Gastrocnemius medialis (tissue), 4 donors: ENCODE measurements at regions not wholly inside any gene's neighbourhood (a gene's known extent, or its start where the extent isn't known, plus 50 kb on each side); places are given as distances from the start of the nearest gene placed in this dataset.

Source experiments
- ATAC-seq, 2 donors: fragments of 150-250 bp; one replicate each; pipeline ENCODE4 v1.9.1; 2016
- DNase-seq, 2 donors: peaks; one replicate each; pipeline ENCODE4 v3.0.0-alpha.2; 2019
- H3K27ac ChIP-seq, 4 donors: fragments of 200-600 bp; sonication (generic); 1 replicate in 1 of 4; 2 replicates in 3 of 4; pipeline ENCODE4 v1.5.1; 2016 to 2018; ENCODE audit warnings: mild to moderate bottlenecking in 2 of 4, moderate library complexity in 1 of 4
- H3K27me3 ChIP-seq, 3 donors: fragments of 200-600 bp; sonication (generic) in 2 of 3; 1 replicate in 1 of 3; 2 replicates in 2 of 3; pipeline versions ENCODE4 v1.5.1 to v1.6.0; 2016 to 2019; ENCODE audit warnings: mild to moderate bottlenecking in 1 of 3, moderate library complexity in 1 of 3
- H3K36me3 ChIP-seq, 2 donors: fragments of 200-600 bp; sonication (generic) in 1 of 2; one replicate each; pipeline ENCODE4 v1.5.1; 2017 to 2018
- H3K4me1 ChIP-seq, 2 donors: fragments of 200-600 bp; sonication (generic) in 1 of 2; one replicate each; pipeline ENCODE4 v1.5.1; 2016 to 2017; ENCODE audit warnings: mild to moderate bottlenecking in 2 of 2
- H3K4me3 ChIP-seq, 4 donors: fragments of 200-600 bp; sonication (generic) in 3 of 4; 1 replicate in 1 of 4; 2 replicates in 3 of 4; pipeline ENCODE4 v1.5.1; 2016 to 2019; ENCODE audit warnings: mild to moderate bottlenecking in 2 of 4
- H3K9me3 ChIP-seq, 3 donors: fragments of 200-600 bp; sonication (generic) in 2 of 3; 1 replicate in 1 of 3; 2 replicates in 2 of 3; pipeline ENCODE4 v1.5.1; 2016 to 2019
- POLR2A ChIP-seq, 2 donors: fragments of 450-650 bp; IDR thresholded peaks; one replicate each; pipeline ENCODE4 v1.6.1; 2017; ENCODE audit warnings: antibody characterized with exemption in 2 of 2, mild to moderate bottlenecking in 2 of 2, moderate library complexity in 2 of 2
- in situ Hi-C, 4 donors: fragments of 200-750 bp; cut with MboI; loops; one replicate each; pipeline versions ENCODE4 v1.15.0 to v1.8.0; 2017; ENCODE audit warnings: low sequenced_read_pairs in 4 of 4
- intact Hi-C: fragments of 100-400 bp; cut with DNase I; formaldehyde crosslinking; loops from one replicate; pipeline ENCODE4 v1.15.1; 2023; ENCODE audit warnings: low total_unique reads
- TF ChIP-seq, protein P1 (sequence below), 5 experiments: fragments of 450-650 bp in 3 of 5; fragments of 200-600 bp in 2 of 5; sonication (generic) in 2 of 5; IDR thresholded peaks in 4 of 5; conservative IDR thresholded peaks in 1 of 5; 1 replicate in 4 of 5; 2 replicates in 1 of 5; pipeline ENCODE4 v1.5.1; 2016 to 2019; ENCODE audit warnings: antibody characterized with exemption in 5 of 5, mild to moderate bottlenecking in 3 of 5, moderate library complexity in 3 of 5

DNA sequence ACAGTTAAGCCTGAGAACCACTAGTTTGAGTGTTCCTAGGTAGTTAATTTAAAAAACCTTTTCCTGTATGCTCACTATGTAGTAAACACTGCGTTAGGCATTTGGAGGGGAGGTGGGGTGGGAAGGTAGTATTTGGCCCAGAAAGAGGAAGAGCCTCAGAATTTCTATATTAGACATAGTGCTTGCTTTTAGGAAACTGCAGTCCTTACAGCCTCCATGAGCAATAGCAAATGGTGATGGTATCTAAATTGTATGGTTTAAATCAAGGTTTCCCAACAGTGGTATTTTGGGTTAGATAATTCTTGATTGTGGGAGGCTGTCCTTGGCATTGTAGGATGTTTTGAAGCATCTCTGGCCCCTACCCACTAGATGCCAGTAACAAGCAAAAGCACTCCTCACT is 61.5 kb upstream of the RIPOR2 start:
- in situ Hi-C loops (loop anchor here in 1 of 4 donors (10.0 kb wide), 1 partner anchor 142 kb away; no protein-coding TSS in a partner anchor), intact Hi-C loops (no loop called here)
- Histone ChIP-seq H3K9me3 (no peaks in the 10 kb centered on the region), H3K36me3 (no peaks in the 10 kb centered on the region), H3K4me3 (no peak overlapping the region), H3K4me1 (no peaks in the 10 kb centered on the region), H3K27ac (no peak overlapping the region), H3K27me3 (no peaks in the 10 kb centered on the region)
- TF ChIP-seq, protein P1, sequence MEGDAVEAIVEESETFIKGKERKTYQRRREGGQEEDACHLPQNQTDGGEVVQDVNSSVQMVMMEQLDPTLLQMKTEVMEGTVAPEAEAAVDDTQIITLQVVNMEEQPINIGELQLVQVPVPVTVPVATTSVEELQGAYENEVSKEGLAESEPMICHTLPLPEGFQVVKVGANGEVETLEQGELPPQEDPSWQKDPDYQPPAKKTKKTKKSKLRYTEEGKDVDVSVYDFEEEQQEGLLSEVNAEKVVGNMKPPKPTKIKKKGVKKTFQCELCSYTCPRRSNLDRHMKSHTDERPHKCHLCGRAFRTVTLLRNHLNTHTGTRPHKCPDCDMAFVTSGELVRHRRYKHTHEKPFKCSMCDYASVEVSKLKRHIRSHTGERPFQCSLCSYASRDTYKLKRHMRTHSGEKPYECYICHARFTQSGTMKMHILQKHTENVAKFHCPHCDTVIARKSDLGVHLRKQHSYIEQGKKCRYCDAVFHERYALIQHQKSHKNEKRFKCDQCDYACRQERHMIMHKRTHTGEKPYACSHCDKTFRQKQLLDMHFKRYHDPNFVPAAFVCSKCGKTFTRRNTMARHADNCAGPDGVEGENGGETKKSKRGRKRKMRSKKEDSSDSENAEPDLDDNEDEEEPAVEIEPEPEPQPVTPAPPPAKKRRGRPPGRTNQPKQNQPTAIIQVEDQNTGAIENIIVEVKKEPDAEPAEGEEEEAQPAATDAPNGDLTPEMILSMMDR (IDR thresholded peaks at IDR 0.05 in 4 of 5, conservative IDR thresholded peaks at IDR 0.05 in 1 of 5) = no peak
- no peak for TF ChIP-seq POLR2A (IDR thresholded peaks at IDR 0.05)
- ATAC-seq (no peak), DNase-seq (no peak)

DNA sequence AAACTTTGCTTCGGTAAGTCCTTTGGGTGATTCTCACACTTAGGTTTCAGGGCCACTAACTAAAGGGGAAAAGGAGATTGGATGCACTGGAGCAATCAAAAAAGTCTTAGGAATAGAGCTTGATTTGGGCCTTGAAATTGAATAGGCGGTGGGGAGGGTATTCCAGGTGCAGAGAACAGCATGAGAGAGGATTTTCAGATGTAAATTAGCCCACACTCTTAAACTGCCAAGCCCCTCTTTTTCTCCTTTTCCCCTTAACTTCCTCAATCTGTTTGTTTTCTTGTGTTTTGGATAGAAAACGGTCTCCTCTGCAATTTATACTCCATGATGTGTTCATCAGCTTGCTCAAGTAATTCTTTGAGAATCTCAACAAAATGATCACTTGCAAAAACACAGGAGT is 62.1 kb upstream of the RIPOR2 start:
- intact Hi-C loops = no loop called here
- no peak for TF ChIP-seq POLR2A (IDR thresholded peaks at IDR 0.05)
- TF ChIP-seq, protein P1 (IDR thresholded peaks at IDR 0.05 in 4 of 5, conservative IDR thresholded peaks at IDR 0.05 in 1 of 5) = no peak

DNA sequence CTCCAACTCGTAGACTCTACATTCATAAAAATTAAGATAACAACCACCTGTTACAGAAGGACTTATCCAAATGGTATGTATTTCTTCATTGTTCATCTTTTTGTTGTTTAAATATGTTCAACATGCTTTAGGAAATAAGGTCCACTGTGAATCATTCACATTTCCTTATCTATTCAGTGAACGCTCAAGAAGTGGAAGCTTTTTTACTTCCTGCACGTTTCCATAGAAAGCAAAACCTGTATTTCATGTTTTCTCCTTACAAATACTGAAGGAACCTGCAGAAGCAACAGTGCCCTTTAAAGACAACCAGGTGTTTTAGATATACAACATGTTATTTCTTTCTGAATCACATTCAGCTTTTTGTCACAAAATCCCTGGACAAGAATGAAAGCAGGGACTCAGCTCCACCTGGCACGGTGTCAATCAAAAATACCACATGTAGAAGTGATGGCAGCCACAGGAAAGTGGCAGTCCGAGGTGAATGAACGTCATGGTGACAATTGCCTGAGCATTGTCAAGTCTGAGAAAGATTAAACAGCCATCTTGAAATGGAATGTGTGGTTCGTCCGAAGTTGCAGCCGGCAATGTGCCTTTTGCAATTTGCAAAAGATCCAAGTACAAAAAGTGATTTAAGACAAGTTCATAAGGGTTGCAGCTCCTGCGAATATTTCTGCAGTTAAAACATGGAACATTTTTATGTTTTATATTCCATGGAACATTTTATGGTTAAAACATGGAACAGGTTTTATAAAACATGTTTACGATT is 66.7 kb upstream of the RIPOR2 start:
- no peaks in the 10 kb centered on the region for H3K27me3 ChIP-seq
- TF ChIP-seq POLR2A (IDR thresholded peaks at IDR 0.05) = no peak
- TF ChIP-seq, protein P1 (IDR thresholded peaks at IDR 0.05 in 4 of 5, conservative IDR thresholded peaks at IDR 0.05 in 1 of 5) = no peak
- intact Hi-C loops = no loop called here
- DNase-seq (no peak), ATAC-seq (no peak)
- H3K36me3 ChIP-seq = no peaks in the 10 kb centered on the region
- H3K9me3 ChIP-seq = no peaks in the 10 kb centered on the region
- H3K4me1 ChIP-seq = peaks cover 12 to 16% of the 10 kb centered on the region in 2 donors
- H3K27ac ChIP-seq = no peak overlapping the region
- in situ Hi-C loops = no loop called here
- H3K4me3 ChIP-seq = no peak overlapping the region

More for the DNA sequence above, 62.1 kb upstream of the RIPOR2 start:
- H3K4me3 ChIP-seq = no peak overlapping the region
- no peak for DNase-seq
- H3K9me3 ChIP-seq = no peaks in the 10 kb centered on the region
- H3K4me1 ChIP-seq = no peaks in the 10 kb centered on the region
- no peak for ATAC-seq
- H3K36me3 ChIP-seq = no peaks in the 10 kb centered on the region
- no peak overlapping the region for H3K27ac ChIP-seq
- no peaks in the 10 kb centered on the region for H3K27me3 ChIP-seq
- in situ Hi-C loops = loop anchor here in 1 of 4 donors (10.0 kb wide), 1 partner anchor 143 kb away; no protein-coding TSS in a partner anchor

DNA sequence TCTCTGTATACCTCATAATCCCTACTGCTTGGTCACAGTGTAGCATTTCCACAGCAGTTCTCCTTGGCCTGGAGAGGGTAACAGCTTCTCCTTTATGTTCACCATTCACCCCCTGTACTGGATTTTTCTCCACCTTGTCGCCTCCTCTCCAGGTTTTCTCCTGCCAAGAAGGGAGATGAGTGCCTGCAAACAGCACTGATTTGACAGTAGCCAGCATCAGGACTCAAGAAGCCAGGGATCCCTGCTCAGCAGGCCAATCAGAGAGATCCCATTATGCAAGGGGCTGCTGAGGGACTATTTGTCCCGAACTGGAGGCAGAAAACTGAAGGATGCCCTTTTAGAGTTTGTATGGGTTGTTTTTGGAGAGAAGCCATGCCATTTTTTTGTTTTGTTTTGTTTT is 68.6 kb upstream of the RIPOR2 start:
- intact Hi-C loops (no loop called here), in situ Hi-C loops (no loop called here)
- TF ChIP-seq, protein P1 (IDR thresholded peaks at IDR 0.05 in 4 of 5, conservative IDR thresholded peaks at IDR 0.05 in 1 of 5) = no peak
- TF ChIP-seq POLR2A (IDR thresholded peaks at IDR 0.05) = no peak
- Histone ChIP-seq H3K4me1 (peaks cover 15 to 16% of the 10 kb centered on the region in 2 donors), H3K4me3 (no peak overlapping the region), H3K36me3 (no peaks in the 10 kb centered on the region), H3K9me3 (no peaks in the 10 kb centered on the region), H3K27ac (no peak overlapping the region), H3K27me3 (no peaks in the 10 kb centered on the region)
- no peak for ATAC-seq
- no peak for DNase-seq
